ENCODE measurements at regions not wholly inside any gene's neighbourhood (a gene's known extent, or its start where the extent isn't known, plus 50 kb on each side); places are given as distances from the start of the nearest gene placed in this dataset.

DNA sequence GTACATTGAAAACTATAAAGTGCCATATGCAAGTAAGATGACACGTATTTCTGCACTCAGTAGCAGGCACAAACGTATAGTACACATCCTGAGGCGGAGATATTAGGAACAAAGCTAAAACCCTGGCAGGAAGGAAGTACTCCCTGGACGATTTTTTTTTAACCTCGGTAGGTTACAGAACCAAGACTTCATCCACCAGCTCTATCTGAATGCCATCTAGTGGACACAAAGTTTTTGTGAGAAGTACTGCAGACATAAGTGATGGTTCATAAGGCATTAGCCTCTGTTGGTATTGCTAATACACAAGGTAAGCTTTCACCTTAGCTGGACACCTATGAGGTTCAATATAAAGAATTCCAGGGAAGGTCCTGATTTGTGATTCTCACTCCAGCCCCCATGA, 83.0 kb upstream of the CCDC196 start:
- Histone ChIP-seq H3K4me3 (ENCODE audit: insufficient read depth, low read length, poor library complexity, severe bottlenecking) (no peak overlapping the region), H3K4me2 (ENCODE audit: low read depth, low read length, poor library complexity, severe bottlenecking) (no peak overlapping the region), H3K9me3 (ENCODE audit: insufficient read depth, low read length) (no peaks in the 10 kb centered on the region), H3K27ac (ENCODE audit: low read depth, low read length) (no peak overlapping the region), H3F3A (ENCODE audit: insufficient read depth) (no peaks in the 10 kb centered on the region), H3K9ac (ENCODE audit: low read length) (no peak overlapping the region), H3K9me2 (replicated peaks; ENCODE audit: insufficient read depth, low read length) (no peaks in the 10 kb centered on the region), H3K79me2 (ENCODE audit: insufficient read depth, low read length) (no peaks in the 10 kb centered on the region), H2AFZ (ENCODE audit: low read depth, low read length, severe bottlenecking) (no peak overlapping the region), H3K36me3 (ENCODE audit: low read length) (no peaks in the 10 kb centered on the region), H4K20me1 (ENCODE audit: low read depth, low read length) (0 out of 2 replicates have a peak, but pooled peaks cover 2% of the 10 kb centered on the region), H3K27me3 (ENCODE audit: low read length) (no peaks in the 10 kb centered on the region)
- TF ChIP-seq EZH2phosphoT487 (conservative IDR thresholded peaks at IDR 0.05; ENCODE audit: low read length) = no peak
- TF ChIP-seq, protein P1, sequence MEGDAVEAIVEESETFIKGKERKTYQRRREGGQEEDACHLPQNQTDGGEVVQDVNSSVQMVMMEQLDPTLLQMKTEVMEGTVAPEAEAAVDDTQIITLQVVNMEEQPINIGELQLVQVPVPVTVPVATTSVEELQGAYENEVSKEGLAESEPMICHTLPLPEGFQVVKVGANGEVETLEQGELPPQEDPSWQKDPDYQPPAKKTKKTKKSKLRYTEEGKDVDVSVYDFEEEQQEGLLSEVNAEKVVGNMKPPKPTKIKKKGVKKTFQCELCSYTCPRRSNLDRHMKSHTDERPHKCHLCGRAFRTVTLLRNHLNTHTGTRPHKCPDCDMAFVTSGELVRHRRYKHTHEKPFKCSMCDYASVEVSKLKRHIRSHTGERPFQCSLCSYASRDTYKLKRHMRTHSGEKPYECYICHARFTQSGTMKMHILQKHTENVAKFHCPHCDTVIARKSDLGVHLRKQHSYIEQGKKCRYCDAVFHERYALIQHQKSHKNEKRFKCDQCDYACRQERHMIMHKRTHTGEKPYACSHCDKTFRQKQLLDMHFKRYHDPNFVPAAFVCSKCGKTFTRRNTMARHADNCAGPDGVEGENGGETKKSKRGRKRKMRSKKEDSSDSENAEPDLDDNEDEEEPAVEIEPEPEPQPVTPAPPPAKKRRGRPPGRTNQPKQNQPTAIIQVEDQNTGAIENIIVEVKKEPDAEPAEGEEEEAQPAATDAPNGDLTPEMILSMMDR (IDR thresholded peaks at IDR 0.05; ENCODE audit: insufficient read depth, low read length, poor library complexity, severe bottlenecking) = no peak

- H3K9me3 ChIP-seq (ENCODE audit: insufficient read depth, low read length) = no peaks in the 10 kb centered on the region
- H3F3A ChIP-seq (ENCODE audit: insufficient read depth) = no peaks in the 10 kb centered on the region
- H3K9ac ChIP-seq (ENCODE audit: low read length) = no peak overlapping the region
- H3K27ac ChIP-seq (ENCODE audit: low read depth, low read length) = no peak overlapping the region
- no peak overlapping the region for H3K4me2 ChIP-seq (ENCODE audit: low read depth, low read length, poor library complexity, severe bottlenecking)
- H3K27me3 ChIP-seq (ENCODE audit: low read length) = no peaks in the 10 kb centered on the region
- H3K9me2 ChIP-seq (replicated peaks; ENCODE audit: insufficient read depth, low read length) = no peaks in the 10 kb centered on the region
- no peak overlapping the region for H2AFZ ChIP-seq (ENCODE audit: low read depth, low read length, severe bottlenecking)
- no peak overlapping the region for H3K4me3 ChIP-seq (ENCODE audit: insufficient read depth, low read length, poor library complexity, severe bottlenecking)
- H4K20me1 ChIP-seq (ENCODE audit: low read depth, low read length) = no peaks in the 10 kb centered on the region
- no peaks in the 10 kb centered on the region for H3K36me3 ChIP-seq (ENCODE audit: low read length)
- no peaks in the 10 kb centered on the region for H3K79me2 ChIP-seq (ENCODE audit: insufficient read depth, low read length)
- TF ChIP-seq, protein P1 (IDR thresholded peaks at IDR 0.05; ENCODE audit: insufficient read depth, low read length, poor library complexity, severe bottlenecking) = no peak
- no peak for TF ChIP-seq EZH2phosphoT487 (conservative IDR thresholded peaks at IDR 0.05; ENCODE audit: low read length)
Measured at GRCh38 chr14:66404051-66404545, 82.1 kb upstream of the CCDC196 start.

DNA sequence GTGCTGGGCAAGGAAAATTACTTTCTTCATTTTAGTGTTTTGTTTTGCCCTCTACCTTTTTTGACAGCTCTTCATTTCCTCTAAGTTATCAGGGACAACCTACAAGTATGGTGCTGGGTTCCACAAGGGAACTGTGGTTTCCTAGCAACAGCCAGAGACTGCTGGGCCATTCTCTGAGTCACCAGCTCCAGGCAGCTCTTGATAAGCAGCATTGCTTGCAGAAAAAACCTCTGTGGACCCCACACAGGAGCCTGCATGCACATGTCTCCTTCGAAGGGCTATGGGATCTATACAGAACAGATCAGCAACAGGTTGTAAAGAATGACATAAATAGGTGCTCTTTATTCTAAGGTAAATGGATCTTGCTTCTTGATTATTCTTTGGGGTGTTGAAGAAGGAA, 81.0 kb upstream of the CCDC196 start:
- no peak overlapping the region for H3K9ac ChIP-seq (ENCODE audit: low read length)
- H3K79me2 ChIP-seq (ENCODE audit: insufficient read depth, low read length) = no peaks in the 10 kb centered on the region
- H3K27me3 ChIP-seq (ENCODE audit: low read length) = no peaks in the 10 kb centered on the region
- H4K20me1 ChIP-seq (ENCODE audit: low read depth, low read length) = no peaks in the 10 kb centered on the region
- no peaks in the 10 kb centered on the region for H3K36me3 ChIP-seq (ENCODE audit: low read length)
- H3K27ac ChIP-seq (ENCODE audit: low read depth, low read length) = no peak overlapping the region
- no peaks in the 10 kb centered on the region for H3F3A ChIP-seq (ENCODE audit: insufficient read depth)
- H3K4me2 ChIP-seq (ENCODE audit: low read depth, low read length, poor library complexity, severe bottlenecking) = no peak overlapping the region
- no peak overlapping the region for H2AFZ ChIP-seq (ENCODE audit: low read depth, low read length, severe bottlenecking)
- no peak overlapping the region for H3K4me3 ChIP-seq (ENCODE audit: insufficient read depth, low read length, poor library complexity, severe bottlenecking)
- no peaks in the 10 kb centered on the region for H3K9me2 ChIP-seq (replicated peaks; ENCODE audit: insufficient read depth, low read length)
- TF ChIP-seq, protein P1 (IDR thresholded peaks at IDR 0.05; ENCODE audit: insufficient read depth, low read length, poor library complexity, severe bottlenecking) = no peak
- TF ChIP-seq EZH2phosphoT487 (conservative IDR thresholded peaks at IDR 0.05; ENCODE audit: low read length) = no peak
- no peaks in the 10 kb centered on the region for H3K9me3 ChIP-seq (ENCODE audit: insufficient read depth, low read length)

Data from SU-DHL-6 (cell line).